ENCODE measurements at regions not wholly inside any gene's neighbourhood (a gene's known extent, or its start where the extent isn't known, plus 50 kb on each side); places are given as distances from the start of the nearest gene placed in this dataset.

GRCh38 chr3:14338242-14338641 lies 64.2 kb upstream of the SLC6A6 start:
- POLR2A ChIA-PET = no interaction called here

GRCh38 chr3:14338898-14339458 lies 63.4 kb upstream of the SLC6A6 start:
- ATAC-seq (no peak), DNase-seq (ENCODE audit: low spot score) (no peak)
- POLR2A ChIA-PET = no interaction called here
- H3K4me3 Mint-ChIP-seq = no peak overlapping the region
- H3K27me3 Mint-ChIP-seq (ENCODE audit: low read depth) = peaks cover 13% of the 10 kb centered on the region
- CTCF ChIA-PET = interaction anchor here (1.4 kb wide), 1 partner anchor 59 kb away, joined by 4 read pairs; no protein-coding TSS in a partner anchor
- TF ChIP-seq AFF4 (CRISPR knock-in tag; IDR thresholded peaks at IDR 0.05; ENCODE audit: borderline replicate concordance) = no peak
- TF ChIP-seq USF1 (CRISPR knock-in tag; IDR thresholded peaks at IDR 0.05) = no peak
- TF ChIP-seq RORB (CRISPR knock-in tag; IDR thresholded peaks at IDR 0.05) = no peak
- no peak for TF ChIP-seq FOXK1 (CRISPR knock-in tag; IDR thresholded peaks at IDR 0.05)
- no peak for TF ChIP-seq ETV6 (CRISPR knock-in tag; IDR thresholded peaks at IDR 0.05)
- TF ChIP-seq CBFB (CRISPR knock-in tag; IDR thresholded peaks at IDR 0.05; ENCODE audit: low read depth) = no peak
- no peak for TF ChIP-seq FOXP1 (CRISPR knock-in tag; IDR thresholded peaks at IDR 0.05; ENCODE audit: borderline replicate concordance)
- H3K4me1 Mint-ChIP-seq = peaks cover 15% of the 10 kb centered on the region
- H3K36me3 Mint-ChIP-seq = no peaks in the 10 kb centered on the region
- H3K9me3 Mint-ChIP-seq = peaks cover 5% of the 10 kb centered on the region; the same call in 1 of the 2 replicates
- H3K27ac Mint-ChIP-seq = no peak overlapping the region

More at GRCh38 chr3:14338242-14338641, 64.2 kb upstream of the SLC6A6 start:
- peaks cover 7% of the 10 kb centered on the region for H3K27me3 Mint-ChIP-seq (ENCODE audit: low read depth)
- CTCF ChIA-PET = interaction anchor here (1.4 kb wide), 1 partner anchor 59 kb away, joined by 4 read pairs; no protein-coding TSS in a partner anchor
- H3K9me3 Mint-ChIP-seq = peaks cover 5% of the 10 kb centered on the region; the same call in 1 of the 2 replicates
- H3K27ac Mint-ChIP-seq = no peak overlapping the region
- TF ChIP-seq TEAD4 (CRISPR knock-in tag; IDR thresholded peaks at IDR 0.05) (no peak), NR1H2 (CRISPR knock-in tag; IDR thresholded peaks at IDR 0.05) (no peak), ZNF263 (CRISPR knock-in tag; IDR thresholded peaks at IDR 0.05; ENCODE audit: low read depth) (no peak), CREM (CRISPR knock-in tag; IDR thresholded peaks at IDR 0.05) (no peak), ZBTB21 (CRISPR knock-in tag; IDR thresholded peaks at IDR 0.05; ENCODE audit: borderline replicate concordance) (no peak), USF1 (CRISPR knock-in tag; IDR thresholded peaks at IDR 0.05) (no peak), ZNF219 (CRISPR knock-in tag; IDR thresholded peaks at IDR 0.05; ENCODE audit: borderline replicate concordance) (no peak), EMX1 (CRISPR knock-in tag; IDR thresholded peaks at IDR 0.05) (no peak), PREB (CRISPR knock-in tag; IDR thresholded peaks at IDR 0.05; ENCODE audit: borderline replicate concordance) (no peak)
- ATAC-seq (no peak), DNase-seq (ENCODE audit: low spot score) (no peak)
- H3K4me1 Mint-ChIP-seq = peaks cover 10% of the 10 kb centered on the region
- no peaks in the 10 kb centered on the region for H3K36me3 Mint-ChIP-seq
- H3K4me3 Mint-ChIP-seq = no peak overlapping the region

All from WTC11 (cell line).